Keratinocyte (primary cell): ENCODE measurements at regions not wholly inside any gene's neighbourhood (a gene's known extent, or its start where the extent isn't known, plus 50 kb on each side); places are given as distances from the start of the nearest gene placed in this dataset.

Source experiments
- DNase-seq: peaks from one replicate; pipeline ENCODE4 v3.0.0-alpha.2; 2011; ENCODE audit warnings: low read depth, missing footprints, low spot score
- FAIRE-seq: peaks from 2 replicates; lab custom pipeline; 2011; peaks lifted over from hg19 to GRCh38; lab: Jason Lieb, UNC
- H2AFZ ChIP-seq: 2 replicates; pipeline ENCODE4 v1.6.0; 2012; ENCODE audit warnings: low read length, control low read depth, inconsistent platforms; ENCODE audit not compliant: control insufficient read depth
- H3K27ac ChIP-seq: 2 replicates; pipeline ENCODE4 v1.5.1; 2011; ENCODE audit warnings: low read length; ENCODE audit not compliant: control insufficient read depth, insufficient read depth
- H3K27me3 ChIP-seq: 3 replicates; pipeline ENCODE4 v1.6.0; 2011; ENCODE audit warnings: low read length; ENCODE audit not compliant: control insufficient read depth, insufficient read depth; ENCODE audit errors: extremely low read depth
- H3K36me3 ChIP-seq, 2 experiments: 2 replicates in 1 of 2; 3 replicates in 1 of 2; pipeline ENCODE4 v1.5.1; 2011; ENCODE audit warnings: low read length in 2 of 2, mild to moderate bottlenecking in 1 of 2; ENCODE audit not compliant: control insufficient read depth in 2 of 2, insufficient read depth in 2 of 2; ENCODE audit errors: extremely low read depth in 1 of 2
- H3K4me1 ChIP-seq: 3 replicates; pipeline ENCODE4 v1.5.1; 2011; ENCODE audit warnings: low read length; ENCODE audit not compliant: control insufficient read depth, insufficient read depth; ENCODE audit errors: extremely low read depth
- H3K4me2 ChIP-seq: 3 replicates; pipeline ENCODE4 v1.6.0; 2011; ENCODE audit warnings: low read depth, low read length; ENCODE audit not compliant: control insufficient read depth, insufficient read depth; ENCODE audit errors: extremely low read depth
- H3K4me3 ChIP-seq, 3 experiments: fragments of 200-600 bp in 1 of 3; sonication (generic) in 1 of 3; 2 replicates in 2 of 3; 3 replicates in 1 of 3; pipeline ENCODE4 v1.5.1; 2011 to 2016; ENCODE audit warnings: low read length in 3 of 3, mild to moderate bottlenecking in 3 of 3, control low read depth in 2 of 3, inconsistent platforms in 1 of 3, low read depth in 1 of 3, mixed read lengths in 1 of 3, mixed run types in 1 of 3, moderate library complexity in 1 of 3; ENCODE audit not compliant: control insufficient read depth in 2 of 3, insufficient read depth in 2 of 3; ENCODE audit errors: extremely low read depth in 1 of 3
- H3K79me2 ChIP-seq: 2 replicates; pipeline ENCODE4 v1.6.0; 2012; ENCODE audit warnings: low read length; ENCODE audit not compliant: control insufficient read depth, insufficient read depth
- H3K9ac ChIP-seq: 3 replicates; pipeline ENCODE4 v1.6.0; 2011; ENCODE audit warnings: low read length; ENCODE audit not compliant: control insufficient read depth, insufficient read depth; ENCODE audit errors: extremely low read depth
- H3K9me1 ChIP-seq: 3 replicates; pipeline ENCODE4 v1.6.0; 2011; ENCODE audit warnings: low read length; ENCODE audit not compliant: control insufficient read depth, insufficient read depth; ENCODE audit errors: extremely low read depth
- H3K9me3 ChIP-seq: 2 replicates; pipeline ENCODE4 v1.5.1; 2012; ENCODE audit warnings: low read depth, low read length; ENCODE audit not compliant: control insufficient read depth
- H4K20me1 ChIP-seq: 3 replicates; pipeline ENCODE4 v1.6.0; 2011; ENCODE audit warnings: low read length; ENCODE audit not compliant: control insufficient read depth, insufficient read depth; ENCODE audit errors: extremely low read depth
- EZH2 ChIP-seq: IDR thresholded peaks from one replicate; pipeline ENCODE4 v1.6.1; 2012; ENCODE audit warnings: inconsistent platforms, mild to moderate bottlenecking, low read length, moderate library complexity
- dilution Hi-C: fragments of 300-500 bp; cut with MboI; formaldehyde crosslinking; loops from one replicate; pipeline ENCODE4 v1.7.0; 2020; ENCODE audit warnings: low sequenced_read_pairs; ENCODE audit not compliant: extremely low pct_ligation_motif_present
- TF ChIP-seq, protein P1 (sequence below), 3 experiments: IDR thresholded peaks in 1 of 3; conservative IDR thresholded peaks in 1 of 3; optimal IDR thresholded peaks in 1 of 3; 2 replicates in 2 of 3; 3 replicates in 1 of 3; pipeline versions ENCODE3 to v1.5.1; 2011; ENCODE audit warnings: low read length in 3 of 3, mild to moderate bottlenecking in 3 of 3, moderate library complexity in 2 of 3, control low read depth in 1 of 3, inconsistent platforms in 1 of 3; ENCODE audit not compliant: insufficient read depth in 2 of 3; ENCODE audit errors: extremely low read depth in 1 of 3

- peak overlapping the region; percentile 72 for H2AFZ ChIP-seq
- FAIRE-seq = peak; percentile 20
- H3K4me1 ChIP-seq = peaks cover 27% of the 10 kb centered on the region
- no peaks in the 10 kb centered on the region for H4K20me1 ChIP-seq
- H3K9ac ChIP-seq = no peak overlapping the region
- no peaks in the 10 kb centered on the region for H3K9me3 ChIP-seq
- DNase-seq = no peak
- H3K79me2 ChIP-seq = no peaks in the 10 kb centered on the region
- dilution Hi-C loops = no loop called here
- no peaks in the 10 kb centered on the region for H3K27me3 ChIP-seq
- peak overlapping the region; percentile 49 for H3K4me2 ChIP-seq
- H3K27ac ChIP-seq = no peak overlapping the region
- TF ChIP-seq, protein P1, sequence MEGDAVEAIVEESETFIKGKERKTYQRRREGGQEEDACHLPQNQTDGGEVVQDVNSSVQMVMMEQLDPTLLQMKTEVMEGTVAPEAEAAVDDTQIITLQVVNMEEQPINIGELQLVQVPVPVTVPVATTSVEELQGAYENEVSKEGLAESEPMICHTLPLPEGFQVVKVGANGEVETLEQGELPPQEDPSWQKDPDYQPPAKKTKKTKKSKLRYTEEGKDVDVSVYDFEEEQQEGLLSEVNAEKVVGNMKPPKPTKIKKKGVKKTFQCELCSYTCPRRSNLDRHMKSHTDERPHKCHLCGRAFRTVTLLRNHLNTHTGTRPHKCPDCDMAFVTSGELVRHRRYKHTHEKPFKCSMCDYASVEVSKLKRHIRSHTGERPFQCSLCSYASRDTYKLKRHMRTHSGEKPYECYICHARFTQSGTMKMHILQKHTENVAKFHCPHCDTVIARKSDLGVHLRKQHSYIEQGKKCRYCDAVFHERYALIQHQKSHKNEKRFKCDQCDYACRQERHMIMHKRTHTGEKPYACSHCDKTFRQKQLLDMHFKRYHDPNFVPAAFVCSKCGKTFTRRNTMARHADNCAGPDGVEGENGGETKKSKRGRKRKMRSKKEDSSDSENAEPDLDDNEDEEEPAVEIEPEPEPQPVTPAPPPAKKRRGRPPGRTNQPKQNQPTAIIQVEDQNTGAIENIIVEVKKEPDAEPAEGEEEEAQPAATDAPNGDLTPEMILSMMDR (optimal IDR thresholded peaks at IDR 0.05 in 1 of 3, IDR thresholded peaks at IDR 0.05 in 1 of 3, conservative IDR thresholded peaks at IDR 0.05 in 1 of 3; ENCODE audit: extremely low read depth in 1 of 3, insufficient read depth in 2 of 3, low read length in 3 of 3) = no peak
- no peak for TF ChIP-seq EZH2
- H3K36me3 ChIP-seq = no peaks in the 10 kb centered on the region
- no peak overlapping the region for H3K4me3 ChIP-seq
- no peaks in the 10 kb centered on the region for H3K9me1 ChIP-seq
Measured at GRCh38 chr15:72999586-72999985, 52.7 kb upstream of the NEO1 start.

DNA sequence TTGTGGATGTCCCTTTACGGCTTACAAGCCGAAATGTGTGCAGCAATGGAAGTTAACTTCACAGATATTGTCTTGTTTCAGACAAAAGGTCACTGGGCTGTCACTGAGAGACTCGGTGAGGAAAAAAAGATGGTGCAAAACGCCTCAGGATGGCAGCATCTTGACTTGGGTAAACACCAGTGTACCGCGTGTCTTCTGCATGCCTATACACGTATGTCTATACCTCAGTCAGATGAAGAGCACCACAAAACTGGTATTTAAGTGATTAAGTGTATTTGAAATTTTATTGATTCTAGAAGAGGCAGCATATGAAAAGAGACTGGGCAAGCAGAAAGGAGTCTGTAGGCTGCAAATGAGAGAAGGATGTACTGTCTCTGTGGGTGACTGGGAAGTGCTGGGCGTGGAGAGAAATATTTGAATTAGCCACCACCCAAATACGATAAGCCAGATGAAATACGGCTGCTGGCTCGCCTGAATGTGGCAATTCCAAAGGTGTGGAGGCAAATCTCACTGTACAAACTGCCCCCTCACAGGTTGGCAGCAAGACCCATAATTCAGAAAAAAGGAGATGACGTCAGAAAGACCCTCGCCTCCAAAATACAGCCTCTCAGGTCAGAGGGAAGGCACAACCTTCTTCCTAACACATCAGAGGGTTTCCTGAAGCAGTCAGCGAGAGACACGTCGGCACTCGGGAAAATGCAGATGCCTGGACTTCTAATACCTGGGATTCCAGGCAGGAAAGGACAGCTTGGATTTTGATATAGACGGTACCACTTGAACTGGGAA lies 53.4 kb upstream of the NEO1 start:
- TF ChIP-seq EZH2 = no peak
- TF ChIP-seq, protein P1 (optimal IDR thresholded peaks at IDR 0.05 in 1 of 3, IDR thresholded peaks at IDR 0.05 in 1 of 3, conservative IDR thresholded peaks at IDR 0.05 in 1 of 3; ENCODE audit: extremely low read depth in 1 of 3, insufficient read depth in 2 of 3, low read length in 3 of 3) = peak in 1 of 3 experiments; percentile 31
- Histone ChIP-seq H2AFZ (peak overlapping the region; percentile 92), H4K20me1 (no peaks in the 10 kb centered on the region), H3K4me1 (peaks cover 28% of the 10 kb centered on the region), H3K4me2 (peak overlapping the region; percentile 49), H3K27me3 (no peaks in the 10 kb centered on the region), H3K9ac (no peak overlapping the region), H3K9me1 (no peaks in the 10 kb centered on the region), H3K27ac (peak overlapping the region; percentile 37), H3K4me3 (peak overlapping the region in 1 of 3 experiments; percentile 9), H3K36me3 (no peaks in the 10 kb centered on the region), H3K9me3 (no peaks in the 10 kb centered on the region), H3K79me2 (no peaks in the 10 kb centered on the region)
- peak; percentile 79 for FAIRE-seq
- dilution Hi-C loops = no loop called here
- DNase-seq = no peak
